Prostate gland (tissue), 2 donors: ENCODE measurements at regions not wholly inside any gene's neighbourhood (a gene's known extent, or its start where the extent isn't known, plus 50 kb on each side); places are given as distances from the start of the nearest gene placed in this dataset.

ENCODE experiments used
- DNase-seq: peaks from one replicate; pipeline ENCODE4 v3.0.0-alpha.2; 2019; ENCODE audit warnings: low spot score
- H3K27ac ChIP-seq, 2 donors: fragments of 200-600 bp; sonication (generic); 2 replicates each; pipeline ENCODE4 v1.5.1; 2017 to 2019
- H3K27me3 ChIP-seq: fragments of 200-600 bp; sonication (generic); replicated peaks from 2 replicates; pipeline ENCODE4 v1.5.1; 2019; ENCODE audit not compliant: insufficient read depth
- H3K36me3 ChIP-seq, 2 donors: fragments of 200-600 bp; sonication (generic); 1 replicate in 1 of 2; 2 replicates in 1 of 2; pipeline versions ENCODE4 v1.5.1 to v1.8.1; 2017 to 2019
- H3K4me1 ChIP-seq: fragments of 200-600 bp; sonication (generic); replicated peaks from 2 replicates; pipeline ENCODE4 v1.5.1; 2019
- H3K4me3 ChIP-seq, 2 donors: fragments of 200-600 bp; sonication (generic); 2 replicates each; pipeline ENCODE4 v1.5.1; 2017 to 2019
- H3K9me3 ChIP-seq: fragments of 200-600 bp; sonication (generic); 2 replicates; pipeline ENCODE4 v1.5.1; 2017
- CTCF ChIP-seq, 4 experiments: fragments of 200-600 bp in 2 of 4; fragments of 450-650 bp in 2 of 4; sonication (generic) in 2 of 4; IDR thresholded peaks; 1 replicate in 3 of 4; 2 replicates in 1 of 4; pipeline ENCODE4 v1.5.1; 2016 to 2019; ENCODE audit warnings: antibody characterized with exemption in 4 of 4, mild to moderate bottlenecking in 2 of 4, moderate library complexity in 2 of 4
- POLR2A ChIP-seq: fragments of 450-650 bp; IDR thresholded peaks from one replicate; pipeline ENCODE4 v1.6.1; 2016; ENCODE audit warnings: antibody characterized with exemption, mild to moderate bottlenecking
- POLR2AphosphoS5 ChIP-seq: sonication (generic); formaldehyde crosslinking; IDR thresholded peaks from one replicate; pipeline ENCODE4 v1.6.1; 2017; ENCODE audit warnings: antibody characterized with exemption
- WGBS: methylation state at CpG from one replicate; pipeline ENCODE4 v1.1.5; 2018; 5-methylcytosine and 5-hydroxymethylcytosine counted together
- intact Hi-C: fragments of 100-400 bp; cut with DNase I; formaldehyde crosslinking; loops from one replicate; pipeline ENCODE4 v1.14.2; 2022

- Histone ChIP-seq H3K27me3 (no peaks in the 10 kb centered on the region), H3K36me3 (no peaks in the 10 kb centered on the region), H3K27ac (peak overlapping the region; percentile 46 to 50), H3K4me3 (no peak overlapping the region), H3K4me1 (no peaks in the 10 kb centered on the region), H3K9me3 (no peaks in the 10 kb centered on the region)
- intact Hi-C loops: no loop called here
- 72% methylated on average over 4 of the region's 4 CpGs for WGBS
- no peak for DNase-seq
- TF ChIP-seq CTCF (IDR thresholded peaks at IDR 0.05): no peak
- TF ChIP-seq POLR2A: no peak
- no peak for TF ChIP-seq POLR2AphosphoS5
Measured at GRCh38 chr11:8833568-8834315, 77.2 kb upstream of the AKIP1 start.

GRCh38 chr11:8834379-8834778 lies 76.6 kb upstream of the AKIP1 start:
- no peak for TF ChIP-seq POLR2AphosphoS5
- TF ChIP-seq POLR2A: no peak
- TF ChIP-seq CTCF (IDR thresholded peaks at IDR 0.05): no peak
- intact Hi-C loops: no loop called here
- Histone ChIP-seq H3K9me3 (no peaks in the 10 kb centered on the region), H3K36me3 (no peaks in the 10 kb centered on the region), H3K4me1 (no peaks in the 10 kb centered on the region), H3K27ac (no peak overlapping the region), H3K27me3 (no peaks in the 10 kb centered on the region), H3K4me3 (no peak overlapping the region)
- DNase-seq: no peak
- WGBS: 86% methylated on average over 5 of the region's 5 CpGs

- no peak for DNase-seq
- 55% methylated on average over 7 of the region's 7 CpGs for WGBS
- no peak overlapping the region for H3K4me3 ChIP-seq
- no peaks in the 10 kb centered on the region for H3K9me3 ChIP-seq
- H3K4me1 ChIP-seq: no peaks in the 10 kb centered on the region
- no peaks in the 10 kb centered on the region for H3K36me3 ChIP-seq
- no peaks in the 10 kb centered on the region for H3K27me3 ChIP-seq
- no peak for TF ChIP-seq POLR2AphosphoS5
- TF ChIP-seq CTCF (IDR thresholded peaks at IDR 0.05): no peak
- no peak for TF ChIP-seq POLR2A
- no peak overlapping the region for H3K27ac ChIP-seq
- intact Hi-C loops: no loop called here
Measured at GRCh38 chr11:8838248-8838647, 72.7 kb upstream of the AKIP1 start.

- H3K9me3 ChIP-seq: no peaks in the 10 kb centered on the region
- no peaks in the 10 kb centered on the region for H3K27me3 ChIP-seq
- no peak for DNase-seq
- H3K4me1 ChIP-seq: no peaks in the 10 kb centered on the region
- peak overlapping the region; percentile 33 to 66 for H3K27ac ChIP-seq
- H3K36me3 ChIP-seq: no peaks in the 10 kb centered on the region
- intact Hi-C loops: no loop called here
- TF ChIP-seq POLR2A: no peak
- TF ChIP-seq POLR2AphosphoS5: no peak
- no peak overlapping the region for H3K4me3 ChIP-seq
- WGBS: 0% methylated on average over 1 of the region's 1 CpG
Measured at GRCh38 chr11:8839306-8839956, 71.6 kb upstream of the AKIP1 start.

- Histone ChIP-seq H3K27me3 (no peaks in the 10 kb centered on the region), H3K36me3 (no peaks in the 10 kb centered on the region), H3K4me1 (no peaks in the 10 kb centered on the region), H3K9me3 (no peaks in the 10 kb centered on the region), H3K4me3 (no peak overlapping the region), H3K27ac (peak overlapping the region; percentile 33 to 66)
- 42% methylated on average over 8 of the region's 8 CpGs for WGBS
- peak; percentile 52 for DNase-seq
- intact Hi-C loops: no loop called here
- TF ChIP-seq POLR2AphosphoS5 (no peak), POLR2A (no peak), CTCF (IDR thresholded peaks at IDR 0.05) (no peak)
Measured at GRCh38 chr11:8839957-8840945, 70.7 kb upstream of the AKIP1 start.
